Keratinocyte (primary cell): ENCODE measurements at regions not wholly inside any gene's neighbourhood (a gene's known extent, or its start where the extent isn't known, plus 50 kb on each side); places are given as distances from the start of the nearest gene placed in this dataset.

Experiments
- DNase-seq: peaks from one replicate; pipeline ENCODE4 v3.0.0-alpha.2; 2011; ENCODE audit warnings: low read depth, missing footprints, low spot score
- FAIRE-seq: peaks from 2 replicates; lab custom pipeline; 2011; peaks lifted over from hg19 to GRCh38; lab: Jason Lieb, UNC
- H2AFZ ChIP-seq: 2 replicates; pipeline ENCODE4 v1.6.0; 2012; ENCODE audit warnings: low read length, control low read depth, inconsistent platforms; ENCODE audit not compliant: control insufficient read depth
- H3K27ac ChIP-seq: 2 replicates; pipeline ENCODE4 v1.5.1; 2011; ENCODE audit warnings: low read length; ENCODE audit not compliant: control insufficient read depth, insufficient read depth
- H3K27me3 ChIP-seq: 3 replicates; pipeline ENCODE4 v1.6.0; 2011; ENCODE audit warnings: low read length; ENCODE audit not compliant: control insufficient read depth, insufficient read depth; ENCODE audit errors: extremely low read depth
- H3K36me3 ChIP-seq, 2 experiments: 2 replicates in 1 of 2; 3 replicates in 1 of 2; pipeline ENCODE4 v1.5.1; 2011; ENCODE audit warnings: low read length in 2 of 2, mild to moderate bottlenecking in 1 of 2; ENCODE audit not compliant: control insufficient read depth in 2 of 2, insufficient read depth in 2 of 2; ENCODE audit errors: extremely low read depth in 1 of 2
- H3K4me1 ChIP-seq: 3 replicates; pipeline ENCODE4 v1.5.1; 2011; ENCODE audit warnings: low read length; ENCODE audit not compliant: control insufficient read depth, insufficient read depth; ENCODE audit errors: extremely low read depth
- H3K4me2 ChIP-seq: 3 replicates; pipeline ENCODE4 v1.6.0; 2011; ENCODE audit warnings: low read depth, low read length; ENCODE audit not compliant: control insufficient read depth, insufficient read depth; ENCODE audit errors: extremely low read depth
- H3K4me3 ChIP-seq, 3 experiments: fragments of 200-600 bp in 1 of 3; sonication (generic) in 1 of 3; 2 replicates in 2 of 3; 3 replicates in 1 of 3; pipeline ENCODE4 v1.5.1; 2011 to 2016; ENCODE audit warnings: low read length in 3 of 3, mild to moderate bottlenecking in 3 of 3, control low read depth in 2 of 3, inconsistent platforms in 1 of 3, low read depth in 1 of 3, mixed read lengths in 1 of 3, mixed run types in 1 of 3, moderate library complexity in 1 of 3; ENCODE audit not compliant: control insufficient read depth in 2 of 3, insufficient read depth in 2 of 3; ENCODE audit errors: extremely low read depth in 1 of 3
- H3K79me2 ChIP-seq: 2 replicates; pipeline ENCODE4 v1.6.0; 2012; ENCODE audit warnings: low read length; ENCODE audit not compliant: control insufficient read depth, insufficient read depth
- H3K9ac ChIP-seq: 3 replicates; pipeline ENCODE4 v1.6.0; 2011; ENCODE audit warnings: low read length; ENCODE audit not compliant: control insufficient read depth, insufficient read depth; ENCODE audit errors: extremely low read depth
- H3K9me1 ChIP-seq: 3 replicates; pipeline ENCODE4 v1.6.0; 2011; ENCODE audit warnings: low read length; ENCODE audit not compliant: control insufficient read depth, insufficient read depth; ENCODE audit errors: extremely low read depth
- H3K9me3 ChIP-seq: 2 replicates; pipeline ENCODE4 v1.5.1; 2012; ENCODE audit warnings: low read depth, low read length; ENCODE audit not compliant: control insufficient read depth
- H4K20me1 ChIP-seq: 3 replicates; pipeline ENCODE4 v1.6.0; 2011; ENCODE audit warnings: low read length; ENCODE audit not compliant: control insufficient read depth, insufficient read depth; ENCODE audit errors: extremely low read depth
- CTCF ChIP-seq, 3 experiments: IDR thresholded peaks in 1 of 3; conservative IDR thresholded peaks in 1 of 3; optimal IDR thresholded peaks in 1 of 3; 2 replicates in 2 of 3; 3 replicates in 1 of 3; pipeline versions ENCODE3 to v1.5.1; 2011; ENCODE audit warnings: low read length in 3 of 3, mild to moderate bottlenecking in 3 of 3, moderate library complexity in 2 of 3, control low read depth in 1 of 3, inconsistent platforms in 1 of 3; ENCODE audit not compliant: insufficient read depth in 2 of 3; ENCODE audit errors: extremely low read depth in 1 of 3
- EZH2 ChIP-seq: IDR thresholded peaks from one replicate; pipeline ENCODE4 v1.6.1; 2012; ENCODE audit warnings: inconsistent platforms, mild to moderate bottlenecking, low read length, moderate library complexity
- dilution Hi-C: fragments of 300-500 bp; cut with MboI; formaldehyde crosslinking; loops from one replicate; pipeline ENCODE4 v1.7.0; 2020; ENCODE audit warnings: low sequenced_read_pairs; ENCODE audit not compliant: extremely low pct_ligation_motif_present

- Histone ChIP-seq H3K9me3 (no peaks in the 10 kb centered on the region), H2AFZ (no peak overlapping the region)
- peak; percentile 5 for FAIRE-seq
Observed at GRCh38 chr18:24543086-24543794, 82.8 kb downstream of the HRH4 start.

GRCh38 chr18:24543795-24544498 lies 83.5 kb downstream of the HRH4 start:
- TF ChIP-seq EZH2 (no peak), CTCF (optimal IDR thresholded peaks at IDR 0.05 in 1 of 3, IDR thresholded peaks at IDR 0.05 in 1 of 3, conservative IDR thresholded peaks at IDR 0.05 in 1 of 3; ENCODE audit: extremely low read depth in 1 of 3, insufficient read depth in 2 of 3, low read length in 3 of 3) (peak; percentile 38 to 59 (median 42))

More at GRCh38 chr18:24543086-24543794, 82.8 kb downstream of the HRH4 start:
- Histone ChIP-seq H3K9ac (no peak overlapping the region), H4K20me1 (no peaks in the 10 kb centered on the region), H3K79me2 (no peaks in the 10 kb centered on the region), H3K36me3 (no peaks in the 10 kb centered on the region), H3K9me1 (no peaks in the 10 kb centered on the region), H3K27me3 (peaks cover 4% of the 10 kb centered on the region), H3K4me2 (no peak overlapping the region), H3K4me1 (no peaks in the 10 kb centered on the region), H3K4me3 (no peak overlapping the region), H3K27ac (no peak overlapping the region)
- TF ChIP-seq CTCF (optimal IDR thresholded peaks at IDR 0.05 in 1 of 3, IDR thresholded peaks at IDR 0.05 in 1 of 3, conservative IDR thresholded peaks at IDR 0.05 in 1 of 3; ENCODE audit: extremely low read depth in 1 of 3, insufficient read depth in 2 of 3, low read length in 3 of 3) (no peak), EZH2 (no peak)
- no peak for DNase-seq
- dilution Hi-C loops = no loop called here

More at GRCh38 chr18:24543795-24544498, 83.5 kb downstream of the HRH4 start:
- peak; percentile 58 for FAIRE-seq
- H3K79me2 ChIP-seq = no peaks in the 10 kb centered on the region
- no peaks in the 10 kb centered on the region for H3K27me3 ChIP-seq
- H3K27ac ChIP-seq = no peak overlapping the region
- H3K9me1 ChIP-seq = no peaks in the 10 kb centered on the region
- dilution Hi-C loops = no loop called here
- H3K9ac ChIP-seq = no peak overlapping the region
- no peaks in the 10 kb centered on the region for H3K9me3 ChIP-seq
- H3K4me1 ChIP-seq = no peaks in the 10 kb centered on the region
- H4K20me1 ChIP-seq = no peaks in the 10 kb centered on the region
- peak overlapping the region; percentile 17 for H2AFZ ChIP-seq
- no peak overlapping the region for H3K4me3 ChIP-seq
- no peak for DNase-seq
- H3K4me2 ChIP-seq = no peak overlapping the region
- H3K36me3 ChIP-seq = no peaks in the 10 kb centered on the region
